Neural progenitor cell (in vitro differentiated cells): ENCODE measurements at regions not wholly inside any gene's neighbourhood (a gene's known extent, or its start where the extent isn't known, plus 50 kb on each side); places are given as distances from the start of the nearest gene placed in this dataset.

Experiments used
- CTCF ChIP-seq: fragments of 200-600 bp; sonication (generic); IDR thresholded peaks from 2 replicates; pipeline ENCODE4 v1.5.1; 2017; ENCODE audit warnings: antibody characterized with exemption, mild to moderate bottlenecking
- EZH2 ChIP-seq: fragments of 200-600 bp; sonication (generic); IDR thresholded peaks from 2 replicates; pipeline ENCODE4 v1.6.1; 2017; ENCODE audit warnings: antibody characterized with exemption, mild to moderate bottlenecking, moderate library complexity

GRCh38 chr2:220940646-220941045 lies 631.5 kb downstream of the EPHA4 start:
- no peak for TF ChIP-seq CTCF
- TF ChIP-seq EZH2 = no peak
